Hippocampal formation (tissue), 2 donors: ENCODE measurements at regions not wholly inside any gene's neighbourhood (a gene's known extent, or its start where the extent isn't known, plus 50 kb on each side); places are given as distances from the start of the nearest gene placed in this dataset.

Experiments used
- DNase-seq, 2 donors: peaks; one replicate each; lab custom pipeline; 2025; lab: John Stamatoyannopoulos, UW

DNA sequence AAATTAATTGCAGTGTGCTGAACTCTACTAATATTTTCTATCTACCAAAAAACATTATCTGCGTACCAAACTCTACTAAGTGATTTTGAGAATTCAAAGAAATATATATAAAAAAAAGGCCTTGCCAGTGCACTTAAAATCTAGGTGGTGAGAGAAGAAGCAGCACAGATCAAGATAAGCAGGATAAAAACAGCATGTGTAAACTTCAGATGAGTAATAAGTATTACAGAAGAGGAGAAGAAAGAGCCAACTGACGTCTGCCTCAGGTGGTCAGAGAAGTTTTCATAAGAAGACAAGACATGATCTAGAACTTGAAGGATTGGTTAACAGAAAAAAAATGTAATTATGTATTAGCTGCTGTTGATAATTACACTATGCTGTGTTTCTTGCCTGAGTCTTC, 166.4 kb downstream of the DUSP6 start:
- DNase-seq, result no peak

- DNase-seq, result no peak
Measured at GRCh38 chr12:89185181-89185580, 167.1 kb downstream of the DUSP6 start.

GRCh38 chr12:89183985-89184435, 168.3 kb downstream of the DUSP6 start:
- no peak for DNase-seq

GRCh38 chr12:89181271-89181920, 170.9 kb downstream of the DUSP6 start:
- no peak for DNase-seq

- DNase-seq, result no peak
Measured at GRCh38 chr12:89180496-89180895, 171.8 kb downstream of the DUSP6 start.

- no peak for DNase-seq
Measured at GRCh38 chr12:89179983-89180382, 172.3 kb downstream of the DUSP6 start.

DNA sequence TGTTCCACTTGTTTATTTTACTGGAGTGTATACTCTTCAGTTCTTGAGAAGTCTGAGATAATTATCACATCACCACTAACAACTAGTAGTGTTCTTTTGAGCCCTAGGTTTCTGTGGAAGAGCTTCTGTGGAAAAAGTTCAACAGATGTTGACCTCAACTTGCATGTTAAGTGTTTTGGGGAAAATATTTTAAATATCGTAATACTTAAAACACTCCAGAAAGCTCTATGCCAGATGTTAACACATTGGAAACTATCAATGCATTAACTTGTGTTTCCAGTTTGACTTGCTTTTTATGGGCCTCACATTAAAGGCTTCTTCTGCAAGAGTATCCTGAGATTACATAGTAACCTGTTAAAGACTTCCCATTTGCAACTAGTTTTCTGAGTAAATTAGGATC, 173.1 kb downstream of the DUSP6 start:
- DNase-seq, result no peak

GRCh38 chr12:89177802-89178395, 174.4 kb downstream of the DUSP6 start:
- DNase-seq, result no peak

GRCh38 chr12:89176676-89177075, 175.6 kb downstream of the DUSP6 start:
- DNase-seq, result no peak

- no peak for DNase-seq
Measured at GRCh38 chr12:89173678-89174077, 178.6 kb downstream of the DUSP6 start.

GRCh38 chr12:89173096-89173495, 179.2 kb downstream of the DUSP6 start:
- no peak for DNase-seq

DNA sequence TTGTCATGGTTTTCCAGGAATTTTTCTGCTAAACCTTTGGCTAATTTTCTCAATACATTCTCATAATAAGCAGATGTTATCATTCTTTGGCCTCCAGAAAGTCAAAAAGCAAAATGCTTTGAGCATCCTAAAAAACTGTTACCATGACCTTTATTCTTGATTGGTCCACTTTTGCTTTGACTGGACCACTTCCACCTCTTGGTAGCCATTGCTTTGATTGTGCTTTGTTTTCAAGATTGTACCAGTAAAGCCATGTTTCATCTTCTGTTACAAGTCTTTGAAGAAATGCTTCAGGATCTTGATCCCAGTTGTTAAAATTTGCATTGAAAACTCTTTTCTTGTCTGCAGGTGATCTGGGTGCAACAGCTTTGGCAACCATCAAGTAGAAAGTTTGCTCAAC, 180.1 kb downstream of the DUSP6 start:
- DNase-seq, result no peak

DNA sequence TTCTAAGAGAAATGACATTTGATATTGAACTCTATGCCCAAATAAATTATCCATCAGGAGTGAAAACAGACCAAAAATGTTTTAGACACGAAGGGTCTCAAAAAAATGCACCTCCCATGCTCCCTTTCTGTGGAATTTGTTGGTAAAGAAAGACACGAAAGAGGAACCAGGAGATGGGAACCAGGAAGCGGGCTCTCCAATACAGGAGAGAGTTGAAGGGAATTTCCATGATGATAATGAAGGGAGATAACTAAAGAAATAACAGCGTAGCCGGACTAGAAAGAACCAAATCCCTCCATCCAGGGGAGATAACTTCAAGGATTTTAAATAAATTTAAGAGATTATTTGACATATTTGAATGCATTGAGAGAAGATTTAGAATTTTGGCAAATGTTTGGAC, 183.0 kb downstream of the DUSP6 start:
- DNase-seq, result no peak

GRCh38 chr12:89167986-89168385, 184.3 kb downstream of the DUSP6 start:
- DNase-seq, result no peak

DNA sequence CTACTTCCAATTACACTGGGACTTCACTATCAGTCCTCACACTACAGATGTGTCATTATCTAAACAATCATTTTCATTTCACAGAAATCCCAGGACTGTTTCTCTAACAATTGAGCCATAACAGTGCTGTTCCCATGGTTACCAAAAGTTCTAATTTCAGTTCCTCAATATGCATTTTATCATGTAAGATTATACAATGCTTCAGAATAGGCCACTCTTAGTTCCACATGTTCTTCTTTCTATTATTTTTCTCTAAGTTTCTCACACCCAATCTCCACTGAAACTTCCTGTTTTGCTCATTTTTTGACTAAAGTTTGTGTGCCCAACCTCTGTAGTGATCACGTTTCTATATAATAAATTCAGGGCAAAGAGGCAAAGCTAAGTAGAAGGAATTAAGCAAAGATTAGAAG, 185.8 kb downstream of the DUSP6 start:
- no peak for DNase-seq

- DNase-seq, result no peak
Measured at GRCh38 chr12:89166121-89166520, 186.2 kb downstream of the DUSP6 start.

DNA sequence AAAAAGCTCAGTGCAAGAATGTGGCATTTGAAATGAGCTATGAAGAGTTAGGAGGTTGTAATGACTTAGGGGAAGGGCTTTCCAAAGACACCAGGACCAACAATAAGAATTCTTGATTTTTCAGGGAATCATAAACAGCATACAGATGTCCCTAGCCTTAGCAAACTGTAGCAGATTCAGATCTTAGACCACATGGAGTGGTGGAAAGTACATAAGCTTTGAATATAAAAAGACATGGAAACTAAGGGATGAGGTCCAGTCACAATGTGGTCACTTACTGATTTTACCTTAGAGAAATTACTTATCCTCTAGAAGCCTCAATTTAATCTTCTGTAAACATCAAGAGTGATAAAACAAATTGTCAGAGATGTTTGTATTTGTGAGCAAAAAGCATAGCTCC, 186.6 kb downstream of the DUSP6 start:
- no peak for DNase-seq

- DNase-seq, result no peak
Measured at GRCh38 chr12:89163918-89164317, 188.4 kb downstream of the DUSP6 start.

DNA sequence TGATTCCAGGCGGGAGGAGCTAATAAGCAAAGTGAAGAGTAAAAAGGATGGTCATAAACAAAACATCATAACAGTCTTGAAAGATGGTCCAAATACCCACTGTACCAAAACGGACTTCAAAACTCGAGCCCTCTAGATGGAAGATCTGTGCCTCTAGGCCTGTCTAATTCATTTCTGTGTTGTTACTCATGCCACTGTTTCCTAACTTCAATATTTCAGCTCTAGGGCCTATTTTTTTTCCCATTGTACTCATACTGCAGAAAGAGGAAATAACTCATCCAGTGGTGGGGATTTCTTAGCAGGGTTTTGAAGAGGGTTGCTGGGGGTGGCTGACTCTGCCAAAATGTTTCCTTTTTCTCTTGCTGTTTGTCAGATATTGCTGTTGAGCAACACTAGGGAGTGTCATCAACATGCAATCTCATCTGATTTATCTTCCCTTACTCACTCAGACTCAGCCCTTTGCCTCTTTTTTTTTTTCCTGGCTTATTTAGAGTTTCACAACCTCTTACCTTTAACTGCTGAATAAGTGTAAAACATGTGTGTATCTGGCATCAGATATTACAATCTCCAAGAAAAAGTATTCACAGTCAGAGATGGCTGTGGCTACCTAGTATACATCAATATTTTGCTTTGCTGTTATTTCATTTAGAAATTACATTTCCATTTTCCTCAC, 189.6 kb downstream of the DUSP6 start:
- peak in 1 of 2 donors; percentile 21 for DNase-seq

DNA sequence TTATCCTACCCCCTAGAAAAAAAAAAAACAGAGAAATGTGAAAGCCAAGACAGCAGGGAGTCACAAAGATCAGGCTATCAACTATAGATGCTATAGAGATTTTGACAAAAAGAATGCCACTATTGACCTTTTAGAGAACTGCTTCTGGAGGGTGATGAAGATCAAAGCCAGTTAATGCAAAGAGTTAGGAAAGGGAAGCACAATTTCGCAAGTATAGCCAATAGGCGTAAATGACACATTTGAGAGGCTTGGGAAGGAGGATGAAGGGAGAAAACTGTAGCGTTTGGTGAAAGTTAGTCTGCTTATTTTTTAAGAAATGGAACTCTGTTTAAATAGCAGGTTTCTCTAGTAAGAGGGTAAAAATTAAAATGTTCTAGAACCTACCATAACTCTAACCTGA, 190.7 kb downstream of the DUSP6 start:
- DNase-seq, result no peak

- DNase-seq, result no peak
Measured at GRCh38 chr12:89160716-89161123, 191.6 kb downstream of the DUSP6 start.

- no peak for DNase-seq
Measured at GRCh38 chr12:89157413-89157812, 194.9 kb downstream of the DUSP6 start.

DNA sequence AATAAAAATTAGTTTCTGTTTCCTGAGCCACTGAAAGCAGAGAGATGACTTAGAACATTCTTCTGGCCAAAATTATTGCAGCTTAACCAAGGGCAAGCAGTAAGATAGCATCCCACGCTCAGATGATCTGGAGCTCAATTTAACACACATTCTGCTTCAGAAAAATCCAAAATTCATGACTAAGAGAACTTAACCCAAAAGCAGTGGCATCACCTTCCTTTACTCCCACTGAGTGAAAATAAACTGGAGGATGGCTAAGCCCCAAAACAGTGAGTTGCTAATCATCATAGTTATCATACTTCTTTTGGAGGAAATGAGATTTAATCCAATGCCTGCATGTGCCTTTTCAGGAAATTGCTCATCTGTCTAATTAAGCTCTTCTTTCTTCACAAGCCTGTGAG, 195.4 kb downstream of the DUSP6 start:
- DNase-seq, result no peak
